Loucy (cell line): ENCODE measurements at regions not wholly inside any gene's neighbourhood (a gene's known extent, or its start where the extent isn't known, plus 50 kb on each side); places are given as distances from the start of the nearest gene placed in this dataset.
"Not testable (repeated sequence)": the region's sequence is repeated elsewhere in the genome, so short reads cannot be mapped to it uniquely, and the experiment has no call there.

Experiments
- H2AFZ ChIP-seq: fragments of 200-600 bp; sonication (generic); 2 replicates; pipeline ENCODE4 v1.6.0; 2016; ENCODE audit warnings: antibody characterized with exemption, mild to moderate bottlenecking, low read length, moderate library complexity
- H3F3A ChIP-seq: fragments of 200-600 bp; 2 replicates; pipeline ENCODE4 v1.6.0; 2016; ENCODE audit warnings: antibody characterized with exemption, low read depth, mild to moderate bottlenecking
- H3K27me3 ChIP-seq: fragments of 200-600 bp; sonication (generic); 2 replicates; pipeline ENCODE4 v1.6.1; 2014; ENCODE audit warnings: low read length, mild to moderate bottlenecking; ENCODE audit not compliant: insufficient read depth, poor library complexity, severe bottlenecking
- H3K36me3 ChIP-seq: fragments of 200-600 bp; sonication (generic); 2 replicates; pipeline ENCODE4 v1.6.1; 2016; ENCODE audit warnings: low read length; ENCODE audit not compliant: insufficient read depth
- H3K4me1 ChIP-seq: fragments of 200-600 bp; sonication (generic); 2 replicates; pipeline ENCODE4 v1.5.1; 2014; ENCODE audit warnings: low read length, mild to moderate bottlenecking; ENCODE audit not compliant: insufficient read depth, poor library complexity, severe bottlenecking
- H3K4me2 ChIP-seq: fragments of 200-600 bp; sonication (generic); 2 replicates; pipeline ENCODE4 v1.6.0; 2014; ENCODE audit warnings: antibody characterized with exemption, low read length, low read depth, mild to moderate bottlenecking; ENCODE audit not compliant: poor library complexity, severe bottlenecking
- H3K4me3 ChIP-seq: fragments of 200-600 bp; sonication (generic); 2 replicates; pipeline ENCODE4 v1.5.1; 2014; ENCODE audit warnings: low read length, mild to moderate bottlenecking, mixed read lengths; ENCODE audit not compliant: poor library complexity, severe bottlenecking
- H3K79me2 ChIP-seq: fragments of 200-600 bp; sonication (generic); 2 replicates; pipeline ENCODE4 v1.6.1; 2014; ENCODE audit warnings: low read length; ENCODE audit not compliant: insufficient read depth
- H3K9ac ChIP-seq: fragments of 200-600 bp; sonication (generic); 2 replicates; pipeline ENCODE4 v1.6.0; 2014; ENCODE audit warnings: mild to moderate bottlenecking, low read depth, low read length, moderate library complexity; ENCODE audit not compliant: poor library complexity, severe bottlenecking
- H3K9me2 ChIP-seq: fragments of 200-600 bp; sonication (generic); replicated peaks from 2 replicates; pipeline ENCODE4 v1.6.1; 2016; ENCODE audit warnings: low read depth, low read length, mixed read lengths
- H3K9me3 ChIP-seq: fragments of 200-600 bp; sonication (generic); 2 replicates; pipeline ENCODE4 v1.6.1; 2014; ENCODE audit warnings: mild to moderate bottlenecking, antibody characterized with exemption, low read length, low read depth; ENCODE audit not compliant: insufficient read depth
- H4K20me1 ChIP-seq: fragments of 200-600 bp; sonication (generic); 2 replicates; pipeline ENCODE4 v1.6.0; 2014; ENCODE audit warnings: antibody characterized with exemption, low read length, mild to moderate bottlenecking; ENCODE audit not compliant: insufficient read depth, poor library complexity, severe bottlenecking
- CTCF ChIP-seq: fragments of 200-600 bp; sonication (generic); conservative IDR thresholded peaks from 2 replicates; pipeline ENCODE4 v1.5.1; 2014; ENCODE audit warnings: mild to moderate bottlenecking, antibody characterized with exemption, low read length
- EZH2phosphoT487 ChIP-seq: fragments of 200-600 bp; IDR thresholded peaks from 2 replicates; pipeline ENCODE4 v1.6.1; 2018; ENCODE audit warnings: antibody characterized with exemption, mild to moderate bottlenecking, moderate library complexity, borderline replicate concordance

DNA sequence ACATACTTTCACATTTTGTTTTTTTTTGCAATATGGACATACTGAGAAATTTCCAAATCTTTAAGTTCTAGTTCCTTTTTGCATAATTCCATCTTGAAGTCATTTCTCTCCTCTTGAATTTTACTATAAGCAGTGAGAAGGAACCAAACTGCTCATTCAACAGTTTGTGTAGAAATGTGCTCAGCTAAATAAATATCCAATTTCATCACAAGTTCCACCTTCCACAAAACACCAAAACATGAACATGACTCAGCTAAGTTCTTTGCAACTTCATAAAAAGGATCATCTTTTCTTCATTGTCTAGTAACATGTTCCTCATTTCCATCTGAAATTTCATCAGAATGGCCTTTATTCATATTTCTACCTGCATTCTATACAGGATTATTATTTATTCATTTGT is 77.3 kb upstream of the FGF13 start:
- H3K79me2 ChIP-seq = no peaks in the 10 kb centered on the region
- no peaks in the 10 kb centered on the region for H3K4me1 ChIP-seq
- no peaks in the 10 kb centered on the region for H3K36me3 ChIP-seq
- no peaks in the 10 kb centered on the region for H3K9me2 ChIP-seq
- H2AFZ ChIP-seq = no peak overlapping the region
- H3K4me3 ChIP-seq = no peak overlapping the region
- H3K4me2 ChIP-seq = no peak overlapping the region
- no peaks in the 10 kb centered on the region for H3K27me3 ChIP-seq
- H4K20me1 ChIP-seq = no peaks in the 10 kb centered on the region
- TF ChIP-seq CTCF = no peak
- H3K9ac ChIP-seq = no peak overlapping the region
- H3K9me3 ChIP-seq = no peaks in the 10 kb centered on the region
- H3F3A ChIP-seq = no peaks in the 10 kb centered on the region

DNA sequence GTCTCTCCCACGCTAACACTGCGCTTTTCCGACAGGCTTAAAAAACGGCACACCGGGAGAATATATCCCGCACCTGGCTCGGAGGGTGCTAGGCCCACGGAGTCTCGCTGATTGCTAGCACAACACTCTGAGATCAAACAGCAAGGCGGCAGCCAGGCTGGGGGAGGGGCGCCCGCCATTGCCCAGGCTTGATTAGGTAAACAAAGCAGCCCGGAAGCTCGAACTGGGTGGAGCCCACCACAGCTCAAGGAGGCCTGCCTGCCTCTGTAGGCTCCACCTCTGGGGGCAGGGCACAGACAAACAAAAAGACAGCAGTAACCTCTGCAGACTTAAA is 67.0 kb upstream of the FGF13 start:
- H3K4me3 ChIP-seq, H3K4me1 ChIP-seq, H3K79me2 ChIP-seq, H3K27me3 ChIP-seq, H3K9ac ChIP-seq, H3K9me3 ChIP-seq, H4K20me1 ChIP-seq, H3K9me2 ChIP-seq, H3K36me3 ChIP-seq, H2AFZ ChIP-seq, H3F3A ChIP-seq, H3K4me2 ChIP-seq: not testable (repeated sequence)

DNA sequence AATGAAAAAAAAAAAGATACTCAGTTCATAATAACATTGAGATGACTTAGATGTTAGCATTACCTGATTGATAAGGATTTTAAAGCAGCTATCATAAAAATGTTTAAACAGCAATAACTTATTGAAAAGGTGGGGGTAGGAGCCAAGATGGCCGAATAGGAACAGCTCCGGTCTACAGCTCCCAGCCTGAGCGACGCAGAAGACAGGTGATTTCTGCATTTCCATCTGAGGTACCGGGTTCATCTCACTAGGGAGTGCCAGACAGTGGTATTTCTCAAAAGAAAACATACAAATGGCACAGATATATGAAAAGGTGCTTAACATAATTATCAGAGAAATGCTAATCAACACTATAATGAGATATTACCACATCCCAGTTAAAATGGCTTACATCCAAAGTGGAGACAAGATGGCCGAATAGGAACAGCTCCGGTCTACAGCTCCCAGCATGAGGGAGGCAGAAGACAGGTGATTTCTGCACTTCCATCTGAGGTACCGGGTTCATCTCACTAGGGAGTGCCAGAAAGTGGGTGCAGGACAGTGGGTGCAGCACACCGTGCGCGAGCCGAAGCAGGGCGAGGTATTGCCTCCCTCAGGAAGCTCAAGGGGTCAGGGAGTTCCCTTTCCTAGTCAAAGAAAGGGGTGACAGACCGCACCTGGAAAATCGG is 66.5 kb upstream of the FGF13 start:
- not testable (repeated sequence) for H3K9me3 ChIP-seq

DNA sequence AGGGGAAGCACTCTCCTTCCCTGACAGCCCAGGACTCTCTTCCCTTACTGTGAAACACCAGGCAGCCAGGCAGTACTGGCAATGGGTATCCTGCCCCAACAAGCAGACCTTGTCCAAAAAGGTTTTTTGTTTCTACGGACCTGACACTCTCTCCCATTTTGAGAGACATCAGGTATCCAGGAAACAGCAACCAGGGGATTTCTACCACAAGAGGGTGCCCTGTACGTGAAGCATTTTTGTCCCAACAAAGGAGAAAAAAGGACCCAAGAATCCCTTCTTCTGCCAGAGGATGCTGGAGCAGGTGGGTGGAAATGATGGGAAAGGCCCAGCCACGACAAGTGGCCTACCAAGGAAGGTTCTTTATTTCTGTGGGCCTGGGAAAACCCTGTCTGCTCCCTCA is 65.7 kb upstream of the FGF13 start:
- no peaks in the 10 kb centered on the region for H4K20me1 ChIP-seq
- no peak overlapping the region for H3K9ac ChIP-seq
- no peak overlapping the region for H3K4me2 ChIP-seq
- H3K4me1 ChIP-seq = no peaks in the 10 kb centered on the region
- no peaks in the 10 kb centered on the region for H3K9me2 ChIP-seq
- H3K27me3 ChIP-seq = no peaks in the 10 kb centered on the region
- no peak overlapping the region for H2AFZ ChIP-seq
- no peaks in the 10 kb centered on the region for H3K9me3 ChIP-seq
- H3F3A ChIP-seq = no peaks in the 10 kb centered on the region
- TF ChIP-seq CTCF = no peak
- no peak for TF ChIP-seq EZH2phosphoT487
- no peaks in the 10 kb centered on the region for H3K36me3 ChIP-seq
- H3K79me2 ChIP-seq = no peaks in the 10 kb centered on the region
- H3K4me3 ChIP-seq = no peak overlapping the region

More for the DNA sequence above, 66.5 kb upstream of the FGF13 start:
- not testable (repeated sequence) for H3K27me3 ChIP-seq, H4K20me1 ChIP-seq, H3K79me2 ChIP-seq, H3F3A ChIP-seq, H3K4me3 ChIP-seq, H3K36me3 ChIP-seq, H2AFZ ChIP-seq, H3K4me2 ChIP-seq, H3K9ac ChIP-seq, H3K9me2 ChIP-seq, H3K4me1 ChIP-seq
